ENCODE measurements at regions not wholly inside any gene's neighbourhood (a gene's known extent, or its start where the extent isn't known, plus 50 kb on each side); places are given as distances from the start of the nearest gene placed in this dataset.

GRCh38 chr15:93563218-93563617 is 474.2 kb upstream of the RGMA start:
- Histone ChIP-seq H4K20me1 (ENCODE audit: insufficient read depth, low read length, poor library complexity, severe bottlenecking) (no peaks in the 10 kb centered on the region), H3K36me3 (ENCODE audit: insufficient read depth, low read length) (no peaks in the 10 kb centered on the region), H3K27me3 (ENCODE audit: insufficient read depth, low read length, poor library complexity, severe bottlenecking) (no peaks in the 10 kb centered on the region), H3K9me2 (replicated peaks; ENCODE audit: low read depth, low read length) (no peaks in the 10 kb centered on the region), H3K4me2 (ENCODE audit: low read depth, low read length, poor library complexity, severe bottlenecking) (no peak overlapping the region), H3K4me3 (ENCODE audit: low read length, poor library complexity, severe bottlenecking) (no peak overlapping the region), H3K4me1 (ENCODE audit: insufficient read depth, low read length, poor library complexity, severe bottlenecking) (no peaks in the 10 kb centered on the region), H2AFZ (ENCODE audit: low read length) (no peak overlapping the region), H3K9me3 (ENCODE audit: insufficient read depth, low read depth, low read length) (no peaks in the 10 kb centered on the region), H3K9ac (ENCODE audit: low read depth, low read length, poor library complexity, severe bottlenecking) (no peak overlapping the region), H3K79me2 (ENCODE audit: insufficient read depth, low read length) (no peaks in the 10 kb centered on the region), H3F3A (ENCODE audit: low read depth) (no peaks in the 10 kb centered on the region)
- TF ChIP-seq EZH2phosphoT487 (IDR thresholded peaks at IDR 0.05; ENCODE audit: borderline replicate concordance) (no peak), CTCF (conservative IDR thresholded peaks at IDR 0.05; ENCODE audit: low read length) (no peak)

- Histone ChIP-seq H3K79me2 (ENCODE audit: insufficient read depth, low read length) (no peaks in the 10 kb centered on the region), H3K9ac (ENCODE audit: low read depth, low read length, poor library complexity, severe bottlenecking) (no peak overlapping the region), H3K9me3 (ENCODE audit: insufficient read depth, low read depth, low read length) (no peaks in the 10 kb centered on the region), H3K4me3 (ENCODE audit: low read length, poor library complexity, severe bottlenecking) (no peak overlapping the region), H3K4me2 (ENCODE audit: low read depth, low read length, poor library complexity, severe bottlenecking) (no peak overlapping the region), H3K27me3 (ENCODE audit: insufficient read depth, low read length, poor library complexity, severe bottlenecking) (no peaks in the 10 kb centered on the region), H2AFZ (ENCODE audit: low read length) (no peak overlapping the region), H3K9me2 (replicated peaks; ENCODE audit: low read depth, low read length) (no peaks in the 10 kb centered on the region), H3F3A (ENCODE audit: low read depth) (no peaks in the 10 kb centered on the region), H3K36me3 (ENCODE audit: insufficient read depth, low read length) (no peaks in the 10 kb centered on the region), H4K20me1 (ENCODE audit: insufficient read depth, low read length, poor library complexity, severe bottlenecking) (no peaks in the 10 kb centered on the region), H3K4me1 (ENCODE audit: insufficient read depth, low read length, poor library complexity, severe bottlenecking) (no peaks in the 10 kb centered on the region)
- no peak for TF ChIP-seq EZH2phosphoT487 (IDR thresholded peaks at IDR 0.05; ENCODE audit: borderline replicate concordance)
- no peak for TF ChIP-seq CTCF (conservative IDR thresholded peaks at IDR 0.05; ENCODE audit: low read length)
These were observed 473.5 kb upstream of the RGMA start for GRCh38 chr15:93562395-93563123.

GRCh38 chr15:93557696-93558095 is 468.7 kb upstream of the RGMA start:
- Histone ChIP-seq H3K79me2 (ENCODE audit: insufficient read depth, low read length) (no peaks in the 10 kb centered on the region), H3K4me2 (ENCODE audit: low read depth, low read length, poor library complexity, severe bottlenecking) (no peak overlapping the region), H4K20me1 (ENCODE audit: insufficient read depth, low read length, poor library complexity, severe bottlenecking) (no peaks in the 10 kb centered on the region), H3K4me3 (ENCODE audit: low read length, poor library complexity, severe bottlenecking) (no peak overlapping the region), H3K4me1 (ENCODE audit: insufficient read depth, low read length, poor library complexity, severe bottlenecking) (no peaks in the 10 kb centered on the region), H3K9me3 (ENCODE audit: insufficient read depth, low read depth, low read length) (no peaks in the 10 kb centered on the region), H3F3A (ENCODE audit: low read depth) (no peaks in the 10 kb centered on the region), H2AFZ (ENCODE audit: low read length) (no peak overlapping the region), H3K9me2 (replicated peaks; ENCODE audit: low read depth, low read length) (no peaks in the 10 kb centered on the region), H3K9ac (ENCODE audit: low read depth, low read length, poor library complexity, severe bottlenecking) (no peak overlapping the region), H3K36me3 (ENCODE audit: insufficient read depth, low read length) (no peaks in the 10 kb centered on the region), H3K27me3 (ENCODE audit: insufficient read depth, low read length, poor library complexity, severe bottlenecking) (no peaks in the 10 kb centered on the region)
- no peak for TF ChIP-seq EZH2phosphoT487 (IDR thresholded peaks at IDR 0.05; ENCODE audit: borderline replicate concordance)
- TF ChIP-seq CTCF (conservative IDR thresholded peaks at IDR 0.05; ENCODE audit: low read length), result no peak

Measured in Loucy (cell line).